Ovary (tissue), 7 donors: ENCODE measurements at regions not wholly inside any gene's neighbourhood (a gene's known extent, or its start where the extent isn't known, plus 50 kb on each side); places are given as distances from the start of the nearest gene placed in this dataset.

Experiments
- DNase-seq, 5 donors: peaks; one replicate each; pipeline ENCODE4 v3.0.0-alpha.2; 2019 to 2020
- H3K27ac ChIP-seq, 2 donors: fragments of 200-600 bp; one replicate each; pipeline versions ENCODE4 v1.5.1 to v1.8.0; 2019 to 2022
- H3K27me3 ChIP-seq: fragments of 200-600 bp; one replicate; pipeline ENCODE4 v1.8.0; 2022
- H3K36me3 ChIP-seq: fragments of 200-600 bp; sonication (generic); one replicate; pipeline ENCODE4 v1.5.1; 2019
- H3K4me1 ChIP-seq: one replicate; pipeline ENCODE4 v1.8.1; 2013; ENCODE audit warnings: mild to moderate bottlenecking, moderate library complexity; ENCODE audit not compliant: insufficient read depth
- H3K4me3 ChIP-seq: fragments of 200-600 bp; sonication (generic); one replicate; pipeline ENCODE4 v1.5.1; 2017
- H3K9me3 ChIP-seq, 2 donors: fragments of 200-600 bp in 1 of 2; sonication (generic) in 1 of 2; one replicate each; pipeline versions ENCODE4 v1.5.1 to v1.8.1; 2013 to 2019; ENCODE audit warnings: mild to moderate bottlenecking in 1 of 2, moderate library complexity in 1 of 2
- EP300 ChIP-seq: sonication (generic); formaldehyde crosslinking; IDR thresholded peaks from one replicate; pipeline ENCODE4 v1.6.1; 2017; ENCODE audit warnings: antibody characterized with exemption
- POLR2A ChIP-seq: fragments of 450-650 bp; IDR thresholded peaks from one replicate; pipeline ENCODE4 v1.6.1; 2017; ENCODE audit warnings: antibody characterized with exemption, mild to moderate bottlenecking, moderate library complexity
- WGBS, 3 donors: extraction: QIAGEN DNeasy Blood & Tissue Kit in 1 of 3; methylation state at CpG; one replicate each; pipeline versions ENCODE4 v1.1.5 to v1.1.7; 2013 to 2017; 5-methylcytosine and 5-hydroxymethylcytosine counted together
- intact Hi-C, 4 donors: fragments of 100-400 bp; cut with DNase I; formaldehyde crosslinking; loops; one replicate each; pipeline versions ENCODE4 v1.11.0 to v1.15.1; 2022 to 2023
- TF ChIP-seq, protein P1 (sequence below), 3 donors: fragments of 450-650 bp in 2 of 3; fragments of 200-600 bp in 1 of 3; IDR thresholded peaks; one replicate each; pipeline versions ENCODE4 v1.5.1 to v1.8.0; 2016 to 2022; ENCODE audit warnings: antibody characterized with exemption in 3 of 3, mild to moderate bottlenecking in 1 of 3
- donor health status: DM: no; HTN: no; CAD: no; lungs with moderate emphysema.
- donor health status: DM: no; HTN: no; CAD: no.
- donor health status: Bipolar disorder and iron deficiency.
- donor health status: DM: no; HTN: no; CAD: no.
- donor health status: DM: yes; HTN: yes; CAD: no.

DNA sequence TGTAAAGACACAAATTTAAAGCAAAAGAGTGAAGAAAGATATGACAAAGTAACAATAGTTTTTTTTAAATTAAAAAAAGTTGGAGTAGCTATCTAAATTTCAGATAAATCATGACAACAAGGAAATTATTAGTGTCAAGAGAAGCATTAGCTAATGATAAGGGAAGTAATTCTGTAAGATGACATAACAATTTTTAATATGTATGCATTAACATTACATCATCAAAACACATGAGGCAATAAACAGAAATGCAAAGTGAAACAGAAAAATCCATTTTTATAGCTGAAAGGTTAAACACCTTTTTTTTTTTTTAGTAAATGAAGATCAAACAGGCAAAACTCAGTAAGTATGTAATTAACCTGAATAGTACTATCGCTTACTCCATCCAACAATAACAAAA, 804.9 kb upstream of the PRR20A start:
- DNase-seq = no peak
- 81 to 86% (median 85%) methylated on average over 1 of the region's 1 CpG for WGBS, 3 donors
- Histone ChIP-seq H3K9me3 (no peaks in the 10 kb centered on the region), H3K4me3 (no peak overlapping the region), H3K27me3 (no peaks in the 10 kb centered on the region), H3K36me3 (no peaks in the 10 kb centered on the region), H3K4me1 (no peaks in the 10 kb centered on the region), H3K27ac (no peak overlapping the region)
- TF ChIP-seq POLR2A = no peak
- no peak for TF ChIP-seq EP300
- TF ChIP-seq, protein P1, sequence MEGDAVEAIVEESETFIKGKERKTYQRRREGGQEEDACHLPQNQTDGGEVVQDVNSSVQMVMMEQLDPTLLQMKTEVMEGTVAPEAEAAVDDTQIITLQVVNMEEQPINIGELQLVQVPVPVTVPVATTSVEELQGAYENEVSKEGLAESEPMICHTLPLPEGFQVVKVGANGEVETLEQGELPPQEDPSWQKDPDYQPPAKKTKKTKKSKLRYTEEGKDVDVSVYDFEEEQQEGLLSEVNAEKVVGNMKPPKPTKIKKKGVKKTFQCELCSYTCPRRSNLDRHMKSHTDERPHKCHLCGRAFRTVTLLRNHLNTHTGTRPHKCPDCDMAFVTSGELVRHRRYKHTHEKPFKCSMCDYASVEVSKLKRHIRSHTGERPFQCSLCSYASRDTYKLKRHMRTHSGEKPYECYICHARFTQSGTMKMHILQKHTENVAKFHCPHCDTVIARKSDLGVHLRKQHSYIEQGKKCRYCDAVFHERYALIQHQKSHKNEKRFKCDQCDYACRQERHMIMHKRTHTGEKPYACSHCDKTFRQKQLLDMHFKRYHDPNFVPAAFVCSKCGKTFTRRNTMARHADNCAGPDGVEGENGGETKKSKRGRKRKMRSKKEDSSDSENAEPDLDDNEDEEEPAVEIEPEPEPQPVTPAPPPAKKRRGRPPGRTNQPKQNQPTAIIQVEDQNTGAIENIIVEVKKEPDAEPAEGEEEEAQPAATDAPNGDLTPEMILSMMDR (IDR thresholded peaks at IDR 0.05) = no peak
- intact Hi-C loops = no loop called here

DNA sequence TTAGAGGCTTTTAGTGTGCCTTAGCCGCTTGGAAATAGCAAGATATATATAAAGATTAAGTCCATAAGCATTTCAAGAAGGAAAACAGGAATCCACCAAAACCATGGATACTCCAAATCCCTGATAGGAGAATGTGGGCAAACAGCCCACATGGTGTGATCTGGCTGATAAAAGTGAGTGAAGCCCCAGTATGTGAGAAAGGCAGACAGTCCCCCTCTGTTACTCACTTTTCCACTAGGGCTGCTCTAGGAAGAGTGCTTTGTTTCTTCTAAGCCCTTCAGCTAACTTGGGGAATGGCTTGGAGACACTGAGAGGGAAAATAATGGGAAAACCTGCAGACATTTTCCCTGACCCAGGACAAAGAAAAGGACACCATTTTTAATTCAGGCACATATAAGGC, 802.3 kb upstream of the PRR20A start:
- TF ChIP-seq EP300 = no peak
- TF ChIP-seq, protein P1 (IDR thresholded peaks at IDR 0.05) = no peak
- no peak for TF ChIP-seq POLR2A
- Histone ChIP-seq H3K27me3 (no peaks in the 10 kb centered on the region), H3K27ac (no peak overlapping the region), H3K36me3 (no peaks in the 10 kb centered on the region), H3K4me3 (no peak overlapping the region), H3K4me1 (no peaks in the 10 kb centered on the region), H3K9me3 (no peaks in the 10 kb centered on the region)
- intact Hi-C loops = no loop called here
- DNase-seq = no peak
- 63 to 73% (median 68%) methylated on average over 1 of the region's 1 CpG for WGBS, 3 donors

DNA sequence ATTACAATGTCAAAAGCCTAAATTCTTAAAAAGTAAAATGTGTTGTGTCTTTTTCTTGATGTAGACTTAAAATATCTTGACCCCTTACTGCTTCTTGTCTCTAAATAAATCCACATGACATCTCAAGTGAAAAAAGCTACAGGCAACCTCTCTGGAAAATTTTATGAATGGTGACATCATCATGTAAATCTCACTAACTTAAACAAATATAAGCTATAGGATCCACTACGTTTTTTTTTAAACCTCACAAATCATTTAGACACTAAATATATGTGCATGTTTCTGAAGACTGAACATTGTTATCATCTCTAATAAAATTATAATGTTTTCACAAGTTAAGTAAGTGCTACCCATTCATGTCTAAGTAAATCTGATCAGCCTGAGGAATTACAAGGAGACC, 793.7 kb upstream of the PRR20A start:
- no peak overlapping the region for H3K4me3 ChIP-seq
- DNase-seq = no peak
- no peaks in the 10 kb centered on the region for H3K9me3 ChIP-seq
- no peaks in the 10 kb centered on the region for H3K27me3 ChIP-seq
- TF ChIP-seq POLR2A (no peak), EP300 (no peak)
- TF ChIP-seq, protein P1 (IDR thresholded peaks at IDR 0.05) = no peak
- intact Hi-C loops = no loop called here
- 10 to 18% (median 10%) methylated on average over 1 of the region's 1 CpG for WGBS, 3 donors
- no peaks in the 10 kb centered on the region for H3K36me3 ChIP-seq
- H3K27ac ChIP-seq = no peak overlapping the region
- no peaks in the 10 kb centered on the region for H3K4me1 ChIP-seq

DNA sequence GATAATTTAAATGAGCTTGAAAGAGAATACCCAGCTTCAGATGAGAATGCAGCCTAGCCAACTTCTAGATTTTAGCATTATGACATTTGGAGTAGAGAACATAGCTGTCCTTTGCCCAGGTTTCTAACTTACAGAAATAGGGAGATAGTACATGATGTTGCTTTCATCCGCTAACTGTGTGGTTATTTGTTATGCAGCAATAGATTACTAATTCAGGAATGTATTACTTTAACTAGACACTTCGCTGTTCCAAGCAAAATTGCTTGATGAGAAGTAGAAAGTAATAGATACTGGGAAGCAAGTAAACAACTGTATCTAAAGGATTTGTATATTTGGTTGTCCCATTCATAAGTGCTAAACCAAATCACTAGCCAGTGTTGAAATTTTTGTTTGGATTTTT, 790.9 kb upstream of the PRR20A start:
- no peaks in the 10 kb centered on the region for H3K27me3 ChIP-seq
- 85 to 92% (median 86%) methylated on average over 2 of the region's 2 CpGs for WGBS, 3 donors
- TF ChIP-seq POLR2A = no peak
- TF ChIP-seq, protein P1 (IDR thresholded peaks at IDR 0.05) = no peak
- no peak for TF ChIP-seq EP300
- intact Hi-C loops = no loop called here
- no peak overlapping the region for H3K4me3 ChIP-seq
- H3K4me1 ChIP-seq = no peaks in the 10 kb centered on the region
- DNase-seq = no peak
- H3K9me3 ChIP-seq = no peaks in the 10 kb centered on the region
- H3K36me3 ChIP-seq = no peaks in the 10 kb centered on the region
- H3K27ac ChIP-seq = no peak overlapping the region

DNA sequence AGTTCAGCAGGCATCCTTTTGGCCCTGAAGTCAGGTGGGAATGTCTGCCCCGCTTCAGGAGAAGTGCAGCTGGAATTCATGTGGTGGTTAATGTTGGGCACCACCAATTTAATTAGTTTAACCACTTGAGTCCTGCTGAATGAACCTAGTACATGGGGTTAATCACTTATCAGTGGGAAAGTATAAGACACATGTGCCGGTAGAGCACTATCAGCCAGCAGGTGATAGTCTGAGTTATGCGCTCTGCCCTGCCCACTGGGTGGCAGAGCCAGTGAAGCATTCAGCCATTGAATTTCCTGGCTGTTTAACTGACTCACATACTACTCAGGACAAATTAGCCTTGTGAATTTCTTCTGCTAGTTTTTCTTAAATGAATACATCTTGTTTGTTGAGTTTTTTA, 789.7 kb upstream of the PRR20A start:
- DNase-seq = no peak
- Histone ChIP-seq H3K4me3 (no peak overlapping the region), H3K36me3 (no peaks in the 10 kb centered on the region), H3K9me3 (no peaks in the 10 kb centered on the region), H3K27ac (no peak overlapping the region), H3K27me3 (no peaks in the 10 kb centered on the region), H3K4me1 (no peaks in the 10 kb centered on the region)
- intact Hi-C loops = no loop called here
- TF ChIP-seq, protein P1 (IDR thresholded peaks at IDR 0.05) = no peak
- TF ChIP-seq POLR2A = no peak
- TF ChIP-seq EP300 = no peak
- 50 to 67% (median 61%) methylated on average over 3 of the region's 3 CpGs for WGBS, 3 donors
